GM19463 (cell line): ENCODE measurements at regions not wholly inside any gene's neighbourhood (a gene's known extent, or its start where the extent isn't known, plus 50 kb on each side); places are given as distances from the start of the nearest gene placed in this dataset.
A peak's percentile ranks its signal among the peaks of the same experiment; 100 is the strongest.

Source experiments
- ATAC-seq: cut with Tn5 transposase; IDR thresholded peaks from one replicate; pipeline ENCODE4 v1.9.1; 2021; ENCODE audit warnings: mild to moderate bottlenecking, moderate library complexity; ENCODE audit not compliant: unreplicated experiment

DNA sequence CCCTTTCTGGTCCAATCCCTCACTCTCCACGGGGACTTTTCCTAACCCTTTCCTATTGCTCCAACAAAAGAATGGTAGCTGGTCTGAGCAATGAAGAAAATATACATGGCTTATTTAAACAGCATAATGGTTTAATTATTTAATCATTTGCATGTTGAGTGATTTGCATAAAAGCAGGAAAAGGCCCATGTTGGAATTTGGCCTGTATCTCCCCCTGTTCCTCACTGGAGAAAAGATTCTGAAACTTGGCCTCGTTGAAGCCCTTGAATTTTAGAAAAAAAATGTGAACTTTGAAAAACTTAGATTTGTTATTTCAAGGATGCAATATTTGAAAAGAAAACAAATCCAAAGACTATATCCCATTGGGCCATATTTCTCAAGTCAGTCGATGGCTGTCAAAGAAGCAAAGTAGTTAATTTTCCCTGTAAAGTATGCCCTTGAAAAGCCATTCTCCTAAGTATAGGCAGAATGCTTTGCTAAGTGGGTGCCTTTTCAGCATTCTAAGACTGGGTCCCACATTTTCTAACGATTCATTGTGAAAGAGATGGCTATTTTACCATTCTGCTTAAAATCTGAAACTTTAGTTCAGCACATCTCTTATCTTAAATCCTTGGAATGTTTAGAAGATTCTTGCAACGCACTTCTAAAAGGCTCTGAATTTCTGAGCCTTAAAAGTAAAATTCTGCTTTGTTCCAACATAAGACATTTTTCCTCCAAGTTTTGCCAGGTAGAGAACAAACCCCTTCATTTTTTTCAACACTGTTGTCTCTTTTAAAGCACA, 428.8 kb downstream of the ARHGEF28 start:
- ATAC-seq = no peak

DNA sequence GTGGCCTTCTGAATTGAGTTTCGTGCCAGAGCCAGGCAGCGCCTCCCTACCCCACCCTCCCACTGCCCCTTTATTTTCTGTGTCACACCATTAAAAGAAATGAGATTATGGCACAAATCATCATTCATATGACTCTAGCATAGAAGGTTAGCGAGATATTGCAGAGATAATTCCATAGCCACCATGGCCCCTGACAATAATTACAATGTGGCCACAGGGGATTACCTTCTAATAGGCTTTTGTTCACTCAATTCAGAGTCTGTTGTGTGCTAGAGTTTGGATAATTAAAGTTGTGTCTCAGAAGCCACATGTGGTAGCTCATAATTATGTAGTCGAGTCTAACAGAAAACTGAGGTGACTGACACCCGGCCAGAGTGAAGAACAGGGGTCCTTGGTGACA, 428.1 kb downstream of the ARHGEF28 start:
- ATAC-seq = no peak

DNA sequence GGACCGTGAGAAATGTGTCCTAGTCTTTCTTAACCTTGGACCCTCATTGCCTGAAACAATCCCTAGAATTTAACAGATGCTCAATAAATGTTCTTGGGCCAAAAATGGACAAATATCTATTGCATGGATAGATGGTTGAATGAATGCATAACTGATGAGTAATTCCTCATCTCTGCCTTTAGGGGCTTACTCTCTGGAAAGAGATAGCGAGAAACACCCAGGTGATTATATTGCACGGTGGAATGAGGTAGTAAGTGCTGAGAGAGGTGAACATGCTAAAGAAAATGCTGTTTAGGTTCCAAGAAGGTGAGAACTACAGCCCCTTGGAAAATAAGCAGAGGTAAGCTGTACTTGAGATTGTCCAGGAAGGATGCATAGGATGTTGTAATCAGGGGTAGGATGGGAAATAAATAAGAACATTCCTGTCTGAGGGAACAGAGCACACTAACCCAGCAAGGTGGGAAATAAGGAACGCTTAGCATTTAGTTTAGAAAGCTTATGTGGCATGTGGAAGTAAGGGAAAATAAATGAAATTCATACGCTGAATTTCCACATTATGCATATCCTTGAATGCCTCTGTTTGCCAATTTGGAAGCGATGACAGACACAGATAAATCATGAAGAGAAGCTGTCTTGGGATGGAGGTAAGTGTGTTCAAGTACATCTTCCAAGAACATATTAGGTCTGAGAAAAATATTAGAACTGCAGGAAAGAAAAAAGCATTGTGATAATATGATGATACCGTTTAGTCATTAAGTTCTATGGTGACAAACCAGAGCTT, 426.6 kb downstream of the ARHGEF28 start:
- no peak for ATAC-seq

DNA sequence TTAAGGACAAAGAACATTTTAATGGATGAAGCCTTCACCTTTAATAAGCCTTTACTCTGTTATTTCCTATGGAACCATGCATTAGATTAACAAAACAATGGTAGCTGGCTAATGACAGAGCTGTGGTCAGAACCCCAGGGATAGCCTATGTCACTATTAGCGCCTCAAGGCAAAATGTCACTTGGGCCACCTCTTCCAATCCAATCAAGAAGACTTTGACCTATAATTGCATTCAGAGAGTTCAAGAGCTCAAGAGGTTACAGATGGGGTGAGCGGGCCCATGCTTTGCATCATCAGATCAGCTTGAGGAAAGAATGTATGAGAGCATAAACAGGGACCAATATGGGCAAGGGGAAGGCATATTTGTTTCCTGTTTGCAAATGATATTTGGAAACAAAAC, 425.1 kb downstream of the ARHGEF28 start:
- ATAC-seq = no peak

DNA sequence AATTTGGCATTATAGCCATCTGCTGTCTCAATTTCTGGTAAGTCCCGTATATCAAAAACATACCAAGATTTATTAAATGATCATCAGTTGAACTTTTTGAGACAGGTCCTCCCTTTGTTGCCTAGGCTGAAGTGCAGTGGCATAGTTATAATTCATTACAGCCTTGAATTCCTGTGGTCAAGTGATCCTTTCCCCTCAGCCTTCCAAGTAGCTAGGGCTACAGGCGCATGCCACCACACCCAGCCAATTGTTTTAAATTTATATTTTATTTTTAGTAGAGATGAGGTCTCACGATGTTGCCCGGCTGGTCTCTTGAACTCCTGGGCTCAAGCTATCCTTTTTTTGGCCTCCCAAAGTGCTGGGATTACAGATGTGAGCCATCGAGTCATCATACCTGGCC, 418.9 kb downstream of the ARHGEF28 start:
- ATAC-seq = no peak

DNA sequence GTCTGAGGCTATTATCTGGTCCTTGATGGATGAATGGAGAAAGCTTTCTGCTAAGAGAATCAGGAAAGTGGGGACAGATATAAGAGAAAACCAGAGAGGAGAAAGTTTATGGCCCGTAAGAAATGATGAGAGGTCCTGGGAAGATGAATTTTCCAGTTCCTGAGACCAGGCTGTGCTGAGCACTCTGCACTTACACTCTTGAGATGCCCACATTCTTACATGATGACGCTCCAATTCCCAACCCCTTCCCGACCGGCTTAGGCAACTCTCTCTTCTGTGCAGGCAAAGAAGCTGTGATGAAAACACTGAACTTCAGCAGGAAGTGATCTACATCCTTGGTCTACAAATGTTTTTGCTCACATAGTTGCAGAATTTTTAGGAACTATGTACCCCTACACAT, 417.0 kb downstream of the ARHGEF28 start:
- ATAC-seq = no peak

DNA sequence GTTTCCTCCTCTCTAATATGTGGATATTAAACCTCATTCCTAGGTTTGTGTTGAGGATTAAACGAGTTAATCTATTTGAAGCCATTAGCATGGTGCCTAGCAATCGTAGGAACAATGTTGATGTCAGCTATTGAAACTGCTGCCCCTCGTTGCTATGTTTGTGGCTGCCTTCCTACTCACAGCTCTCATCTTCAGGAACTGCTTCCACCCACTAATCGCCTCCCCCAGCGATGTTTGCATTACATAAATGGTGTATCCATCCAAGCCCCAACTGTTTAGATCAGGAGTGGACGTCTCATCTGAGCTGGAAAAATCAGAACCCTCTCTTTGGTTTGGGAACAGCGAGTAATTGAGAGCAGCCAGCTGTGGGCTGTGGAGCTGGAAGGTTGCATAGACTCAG, 416.6 kb downstream of the ARHGEF28 start:
- no peak for ATAC-seq

DNA sequence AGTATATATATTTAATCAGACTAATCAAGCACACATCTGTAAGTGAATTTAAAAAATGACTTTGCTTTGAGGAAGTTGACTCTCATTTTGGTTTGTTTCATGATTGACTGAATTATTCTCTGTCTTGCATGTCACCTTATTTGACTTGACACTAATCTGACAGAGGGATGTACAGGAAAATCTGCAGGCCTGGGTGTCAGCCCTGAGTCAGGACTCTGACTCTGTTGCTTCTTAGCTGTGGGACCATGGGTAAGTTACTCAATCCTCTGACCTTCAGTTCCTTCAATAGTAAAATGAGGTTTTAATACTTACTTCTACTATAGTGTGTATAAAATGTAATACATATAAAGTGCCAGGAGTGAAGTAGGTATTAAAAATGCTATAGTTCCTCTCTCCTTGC, 415.9 kb downstream of the ARHGEF28 start:
- ATAC-seq = no peak

DNA sequence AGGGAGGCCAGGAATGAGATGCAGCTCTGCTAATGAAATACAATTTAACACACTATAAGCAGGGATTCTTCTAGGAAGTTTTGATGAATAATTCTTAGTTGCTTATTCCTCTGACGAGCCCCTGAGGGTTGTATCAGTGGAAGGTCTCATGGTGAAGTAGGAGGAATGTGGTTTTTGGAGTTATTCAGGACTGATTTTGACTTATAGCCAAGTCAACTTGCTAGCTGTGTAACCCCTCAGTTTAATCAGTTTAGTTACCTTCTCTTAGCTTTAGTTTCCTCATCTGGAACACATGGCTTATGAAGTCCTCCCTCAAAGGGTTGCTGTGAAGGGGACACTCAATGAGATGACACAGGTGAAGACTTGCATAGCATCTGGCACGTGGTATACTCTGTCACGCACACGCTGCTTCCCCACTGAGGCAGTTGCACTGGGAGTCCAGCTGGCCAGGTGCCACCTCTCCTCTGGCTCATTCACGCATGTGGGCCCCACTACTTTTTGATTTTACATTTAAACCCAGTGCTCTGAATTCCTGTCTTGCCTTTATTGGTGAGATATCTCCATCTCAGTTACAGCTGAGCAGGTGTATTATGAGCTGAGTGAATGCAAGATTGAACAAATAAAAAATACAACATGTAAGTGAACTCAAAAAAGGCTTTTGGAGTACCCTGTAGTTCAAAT, 415.0 kb downstream of the ARHGEF28 start:
- ATAC-seq = no peak

DNA sequence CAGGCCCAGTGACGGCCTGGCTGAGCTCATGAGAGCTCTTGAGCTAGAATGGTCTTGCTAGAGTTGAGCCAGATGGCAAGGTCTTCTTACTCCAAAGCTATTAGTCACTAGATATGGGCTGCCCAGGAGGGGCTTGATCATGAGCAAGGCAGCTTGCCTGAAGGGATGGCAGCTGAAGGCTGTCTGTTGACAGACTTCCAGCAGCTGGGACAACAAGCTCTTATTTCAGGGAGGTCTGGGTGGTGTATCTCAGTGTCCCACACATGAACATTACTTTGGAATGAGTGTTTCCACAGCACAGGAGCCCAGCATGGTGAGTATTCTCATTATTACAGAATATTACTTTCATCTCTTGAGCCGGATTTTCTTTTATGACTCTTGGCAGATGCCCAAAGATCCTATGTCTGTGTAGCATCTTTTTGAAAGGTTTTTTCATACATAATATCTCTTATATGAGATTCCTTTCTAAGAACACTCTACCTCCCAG, 414.1 kb downstream of the ARHGEF28 start:
- ATAC-seq = no peak

DNA sequence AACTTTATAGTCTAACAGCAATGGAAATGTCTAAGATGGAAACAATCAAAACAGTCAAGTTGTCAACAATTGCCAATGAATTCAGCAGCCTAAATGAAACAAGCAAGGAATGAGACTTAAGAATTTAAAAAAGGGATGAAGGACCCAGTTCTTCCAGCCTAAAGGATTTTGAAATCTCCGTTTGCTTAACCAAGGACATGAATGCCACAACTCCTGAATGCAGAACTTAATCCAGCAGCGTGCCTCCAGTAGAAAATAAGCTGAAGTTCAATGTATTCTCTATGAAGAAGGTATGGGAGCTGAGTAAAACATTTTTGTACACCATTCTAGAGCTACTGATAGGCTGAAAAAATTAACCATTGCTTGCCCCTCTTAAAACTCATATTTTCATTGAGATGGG, 411.3 kb downstream of the ARHGEF28 start:
- ATAC-seq = no peak

DNA sequence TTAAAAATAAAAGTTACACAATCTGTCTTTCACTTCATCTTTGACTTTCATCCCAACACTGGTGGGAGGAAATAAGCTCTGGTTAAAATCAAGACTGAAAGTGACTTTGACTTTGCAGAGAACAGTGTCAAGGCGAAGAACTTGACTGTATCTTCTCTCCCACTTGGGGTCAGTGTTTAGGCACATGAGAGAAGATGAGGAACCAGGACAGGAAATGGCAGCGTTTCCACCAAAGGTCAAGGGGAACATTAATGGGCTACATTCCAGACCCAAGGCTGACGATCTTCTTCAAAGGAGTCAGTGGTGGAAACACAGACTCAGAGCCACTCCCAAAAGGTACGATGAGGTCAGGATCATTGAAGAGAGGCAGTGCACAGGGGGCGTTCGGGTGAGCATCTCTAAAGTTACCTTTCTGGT, 409.5 kb downstream of the ARHGEF28 start:
- ATAC-seq = peak; percentile 81

DNA sequence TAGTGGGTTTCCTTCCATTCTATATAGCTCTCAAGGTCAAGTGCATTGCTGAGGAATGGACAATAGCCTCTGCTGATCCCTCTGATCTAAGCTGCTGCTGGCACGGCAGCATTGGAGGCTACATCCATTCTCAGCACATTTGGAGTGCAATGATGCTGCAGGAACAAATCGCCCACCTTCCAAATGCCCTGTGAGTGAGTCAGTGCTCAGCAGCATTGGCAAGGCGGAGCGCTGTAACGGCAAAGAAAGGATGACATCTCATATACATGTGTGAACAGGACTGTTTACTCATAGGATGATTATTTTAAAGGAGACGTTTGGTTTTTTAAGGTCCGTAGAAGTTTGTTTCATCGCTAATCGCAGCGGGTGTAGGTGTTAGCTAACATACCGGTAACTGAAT, 408.7 kb downstream of the ARHGEF28 start:
- no peak for ATAC-seq

DNA sequence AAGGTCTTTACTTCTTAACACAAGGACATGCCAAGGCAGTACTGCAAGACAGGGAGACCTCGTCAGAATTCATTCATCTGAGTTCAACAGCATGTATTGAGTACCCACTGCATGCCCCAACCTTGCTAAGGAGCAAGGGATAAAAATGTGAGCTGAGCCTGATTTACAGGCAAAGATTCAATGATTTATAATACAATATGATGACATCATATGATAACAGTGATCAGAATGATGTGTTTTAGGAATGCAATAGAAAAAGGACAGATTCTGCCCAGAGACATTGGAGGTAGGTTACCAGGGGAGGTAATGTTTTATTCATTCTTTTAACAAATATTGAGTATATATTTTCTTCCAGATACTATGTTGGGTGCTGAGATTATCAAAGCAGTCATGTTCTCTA, 406.6 kb downstream of the ARHGEF28 start:
- no peak for ATAC-seq

DNA sequence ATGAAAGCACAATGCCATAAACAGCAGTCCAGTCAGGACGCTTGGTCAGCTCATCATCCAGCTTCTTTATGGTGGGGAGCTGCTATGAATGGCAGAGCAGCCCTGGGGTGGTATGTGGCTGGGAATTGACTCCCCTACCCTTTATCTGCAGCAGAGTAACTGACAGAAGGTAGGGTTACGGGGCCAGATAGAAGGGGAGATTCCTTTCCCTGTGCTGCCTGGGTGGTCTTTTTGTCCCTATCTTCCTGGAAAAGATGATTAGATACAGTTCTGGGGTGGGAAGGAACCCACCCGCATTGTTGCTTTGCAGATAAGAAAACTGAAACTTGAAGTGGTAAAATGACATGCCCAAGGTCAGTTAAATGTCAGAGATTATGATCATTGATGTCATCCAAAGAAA, 405.5 kb downstream of the ARHGEF28 start:
- no peak for ATAC-seq

DNA sequence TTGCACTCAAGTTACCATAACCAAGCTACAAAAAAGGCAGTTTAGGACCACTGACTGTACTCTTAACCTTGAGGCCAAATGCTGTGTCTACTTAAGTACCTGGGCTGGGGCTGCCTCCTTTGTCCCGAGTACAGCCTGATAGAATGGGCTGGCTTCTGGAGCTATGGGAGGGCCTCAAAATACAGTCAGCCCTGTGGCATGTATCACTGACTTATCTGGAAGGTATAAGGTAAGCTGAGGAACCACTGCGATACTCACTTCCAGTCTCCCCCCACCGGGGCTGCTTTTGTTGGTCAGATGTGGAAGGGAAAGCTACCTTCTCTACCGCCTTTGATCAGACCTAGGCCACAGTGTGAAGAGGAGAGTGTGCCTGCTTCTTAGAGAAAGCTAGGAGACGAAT, 404.8 kb downstream of the ARHGEF28 start:
- ATAC-seq = no peak

DNA sequence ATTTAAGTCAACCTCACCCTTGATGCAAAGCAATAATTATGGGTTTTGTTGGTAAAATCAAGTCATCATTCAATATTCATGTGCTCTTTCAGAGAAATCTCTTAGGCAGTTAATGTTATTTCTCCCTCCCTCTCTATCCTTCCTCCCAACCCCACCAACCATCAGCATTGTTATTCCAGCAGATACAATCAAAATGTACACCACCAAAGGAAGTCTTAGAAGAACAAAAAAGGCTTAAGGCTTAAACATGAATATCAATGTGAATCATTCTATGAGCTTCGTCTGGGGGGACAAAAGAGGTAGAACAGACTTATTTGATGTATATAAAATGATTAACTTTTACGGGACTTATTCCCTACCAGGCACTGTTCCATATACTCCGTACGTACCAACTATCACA, 404.4 kb downstream of the ARHGEF28 start:
- no peak for ATAC-seq

DNA sequence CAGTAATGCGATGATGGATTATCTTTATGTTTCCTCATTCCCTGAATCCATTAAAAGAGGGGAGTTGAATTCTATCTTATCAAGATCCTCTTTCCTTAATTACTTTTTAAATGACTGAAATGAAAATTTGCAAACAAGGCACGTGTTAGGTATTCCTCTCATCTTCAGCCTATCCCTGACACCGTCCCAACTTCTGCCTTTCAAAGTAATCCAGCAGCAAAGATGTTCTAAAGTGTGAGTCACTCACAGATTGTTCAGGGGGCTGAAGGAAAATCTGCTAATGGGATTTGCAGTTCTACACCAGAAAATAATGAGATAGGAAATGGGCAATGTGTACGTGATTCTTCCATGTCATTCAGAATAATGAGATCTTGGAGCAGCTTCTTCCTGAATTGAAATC, 403.0 kb downstream of the ARHGEF28 start:
- no peak for ATAC-seq

DNA sequence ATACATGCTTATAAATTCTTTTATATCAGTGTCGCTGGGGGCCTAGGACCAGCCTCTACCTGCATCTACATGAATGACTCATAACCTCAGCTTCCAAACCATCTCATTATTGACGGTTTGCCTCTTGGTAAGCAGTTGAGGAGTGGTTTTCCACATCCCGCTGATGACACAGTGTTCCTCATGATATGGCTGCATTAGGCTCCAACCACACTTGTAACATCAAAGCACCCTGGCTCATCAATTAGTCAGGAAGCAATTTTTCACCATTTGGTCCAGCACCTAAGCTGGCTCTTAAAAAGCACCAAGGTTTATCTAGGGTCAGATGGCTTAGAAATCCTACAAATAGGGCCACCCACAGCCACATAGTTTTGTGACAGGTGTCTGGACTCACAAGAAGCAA, 402.4 kb downstream of the ARHGEF28 start:
- ATAC-seq = no peak

DNA sequence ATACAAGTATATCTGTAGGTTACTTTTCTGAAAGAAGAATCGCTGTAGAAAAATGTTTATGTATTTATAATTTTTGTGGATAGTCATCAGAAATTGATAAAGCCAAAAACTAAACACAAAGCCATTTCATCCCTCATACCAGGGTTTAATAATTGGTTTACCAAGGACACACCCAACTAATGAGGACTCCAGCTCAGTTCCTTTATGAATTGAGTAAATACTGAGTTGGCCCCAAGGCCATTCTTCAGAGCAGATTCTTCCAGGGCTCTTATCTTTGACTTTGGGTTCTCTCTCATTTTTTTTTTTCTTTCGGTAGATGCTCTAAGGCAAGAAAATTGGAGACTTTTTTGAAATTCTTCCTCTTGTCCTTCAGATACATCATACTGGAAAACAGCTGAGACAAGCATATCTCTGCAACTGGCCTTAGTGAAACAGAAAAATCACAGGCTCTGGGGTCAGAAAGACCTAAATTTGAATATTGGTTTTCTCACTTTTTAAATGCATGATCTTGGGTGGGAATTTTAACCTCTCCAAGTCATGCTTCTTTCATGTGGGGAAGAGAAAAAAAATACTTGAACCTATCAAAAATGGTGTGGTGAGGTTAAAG, 401.8 kb downstream of the ARHGEF28 start:
- no peak for ATAC-seq

DNA sequence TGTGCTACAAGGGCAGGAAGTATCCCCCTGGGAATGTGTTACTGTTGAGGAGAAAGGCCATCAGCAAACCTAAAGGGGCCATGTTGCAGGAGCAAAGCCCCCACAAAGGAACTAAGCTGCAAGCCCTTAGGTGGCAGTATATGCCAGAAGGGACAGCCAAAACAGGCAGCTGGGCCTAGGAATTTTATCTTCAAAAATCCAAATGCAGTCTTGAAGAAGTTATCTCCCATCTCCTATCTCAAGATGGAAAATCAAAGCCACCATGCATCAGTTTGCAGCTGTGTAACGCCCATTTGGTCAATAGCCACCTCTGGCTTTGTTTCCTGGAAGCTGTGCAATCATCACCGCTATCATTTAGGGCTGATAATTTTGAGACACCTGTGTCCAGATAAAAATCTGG, 400.3 kb downstream of the ARHGEF28 start:
- no peak for ATAC-seq
